LNCaP clone FGC (cell line): ENCODE measurements at regions not wholly inside any gene's neighbourhood (a gene's known extent, or its start where the extent isn't known, plus 50 kb on each side); places are given as distances from the start of the nearest gene placed in this dataset.

Source experiments
- DNase-seq: peaks from one replicate; pipeline ENCODE4 v3.0.0-alpha.2; 2011; ENCODE audit warnings: low read depth
- H3K4me3 ChIP-seq: 2 replicates; pipeline ENCODE4 v1.5.1; 2011; ENCODE audit warnings: mild to moderate bottlenecking, low read depth, low read length, control low read depth
- CTCF ChIP-seq: IDR thresholded peaks from 2 replicates; pipeline ENCODE4 v1.5.1; 2012; ENCODE audit warnings: mild to moderate bottlenecking; ENCODE audit not compliant: control insufficient read depth, insufficient read depth; ENCODE audit errors: extremely low read depth

GRCh38 chr7:86963599-86964230 lies 95.7 kb downstream of the ELAPOR2 start:
- no peak for DNase-seq
- no peak for TF ChIP-seq CTCF
- H3K4me3 ChIP-seq, result no peak overlapping the region

- no peak overlapping the region for H3K4me3 ChIP-seq
These were observed 96.8 kb downstream of the ELAPOR2 start for GRCh38 chr7:86962623-86963022.

GRCh38 chr7:86961686-86962085 lies 97.8 kb downstream of the ELAPOR2 start:
- no peak for TF ChIP-seq CTCF
- no peak for DNase-seq
- no peak overlapping the region for H3K4me3 ChIP-seq

More at GRCh38 chr7:86962623-86963022, 96.8 kb downstream of the ELAPOR2 start:
- DNase-seq, result no peak
- no peak for TF ChIP-seq CTCF

GRCh38 chr7:86958380-86958779 lies 101.1 kb downstream of the ELAPOR2 start:
- no peak for DNase-seq
- no peak for TF ChIP-seq CTCF
- H3K4me3 ChIP-seq, result no peak overlapping the region

- no peak for DNase-seq
- H3K4me3 ChIP-seq, result no peak overlapping the region
- no peak for TF ChIP-seq CTCF
These were observed 102.9 kb downstream of the ELAPOR2 start for GRCh38 chr7:86956567-86956966.

GRCh38 chr7:86955895-86956503 lies 103.5 kb downstream of the ELAPOR2 start:
- DNase-seq, result no peak
- H3K4me3 ChIP-seq, result no peak overlapping the region
- no peak for TF ChIP-seq CTCF

GRCh38 chr7:86954971-86955370 lies 104.5 kb downstream of the ELAPOR2 start:
- no peak for TF ChIP-seq CTCF
- no peak for DNase-seq
- H3K4me3 ChIP-seq, result no peak overlapping the region
